ENCODE measurements at regions not wholly inside any gene's neighbourhood (a gene's known extent, or its start where the extent isn't known, plus 50 kb on each side); places are given as distances from the start of the nearest gene placed in this dataset.

GRCh38 chr6:156560476-156560875, 216.7 kb upstream of the ARID1B start:
- DNase-seq, result no peak

- no peak for DNase-seq
Measured at GRCh38 chr6:156559162-156559690, 218.0 kb upstream of the ARID1B start.

- DNase-seq, result no peak
Measured at GRCh38 chr6:156557911-156558259, 219.3 kb upstream of the ARID1B start.

GRCh38 chr6:156557251-156557910, 219.8 kb upstream of the ARID1B start:
- no peak for DNase-seq

- no peak for DNase-seq
Measured at GRCh38 chr6:156556811-156557210, 220.4 kb upstream of the ARID1B start.

GRCh38 chr6:156555116-156555515, 222.1 kb upstream of the ARID1B start:
- DNase-seq, result no peak

- DNase-seq, result no peak
Measured at GRCh38 chr6:156554160-156554559, 223.0 kb upstream of the ARID1B start.

- no peak for DNase-seq
Measured at GRCh38 chr6:156552849-156553248, 224.3 kb upstream of the ARID1B start.

- DNase-seq, result no peak
Measured at GRCh38 chr6:156550949-156551348, 226.2 kb upstream of the ARID1B start.

- no peak for DNase-seq
Measured at GRCh38 chr6:156545931-156546330, 231.2 kb upstream of the ARID1B start.

- no peak for DNase-seq
Measured at GRCh38 chr6:156545021-156545420, 232.2 kb upstream of the ARID1B start.

GRCh38 chr6:156544046-156544445, 233.1 kb upstream of the ARID1B start:
- DNase-seq, result no peak

GRCh38 chr6:156543431-156543830, 233.7 kb upstream of the ARID1B start:
- DNase-seq, result no peak

GRCh38 chr6:156538875-156539660, 238.1 kb upstream of the ARID1B start:
- no peak for DNase-seq

- no peak for DNase-seq
Measured at GRCh38 chr6:156534594-156534993, 242.6 kb upstream of the ARID1B start.

GRCh38 chr6:156533872-156534524, 243.2 kb upstream of the ARID1B start:
- no peak for DNase-seq

- DNase-seq, result no peak
Measured at GRCh38 chr6:156526081-156526480, 251.1 kb upstream of the ARID1B start.

- DNase-seq, result no peak
Measured at GRCh38 chr6:156525541-156525940, 251.6 kb upstream of the ARID1B start.

GRCh38 chr6:156519940-156520339, 257.2 kb upstream of the ARID1B start:
- DNase-seq, result no peak

- no peak for DNase-seq
Measured at GRCh38 chr6:156517088-156517487, 260.1 kb upstream of the ARID1B start.

- DNase-seq, result no peak
Measured at GRCh38 chr6:156515242-156515641, 261.9 kb upstream of the ARID1B start.

- DNase-seq, result no peak
Measured at GRCh38 chr6:156513504-156513903, 263.7 kb upstream of the ARID1B start.

GRCh38 chr6:156511570-156511969, 265.6 kb upstream of the ARID1B start:
- no peak for DNase-seq

- no peak for DNase-seq
Measured at GRCh38 chr6:156511051-156511450, 266.1 kb upstream of the ARID1B start.

All from NCI-H1105 treated with DMSO at 0.1 percent for 48 hours (cell line).